ENCODE measurements at regions not wholly inside any gene's neighbourhood (a gene's known extent, or its start where the extent isn't known, plus 50 kb on each side); places are given as distances from the start of the nearest gene placed in this dataset.
"Not testable (repeated sequence)": the region's sequence is repeated elsewhere in the genome, so short reads cannot be mapped to it uniquely, and the experiment has no call there.

- no peak for DNase-seq
Observed at GRCh38 chr21:33971492-33972013, 55.9 kb upstream of the ATP5PO start.

GRCh38 chr21:33969581-33969980 lies 54.0 kb upstream of the ATP5PO start:
- no peak for DNase-seq

- no peak for DNase-seq
Observed at GRCh38 chr21:33968995-33969348, 53.4 kb upstream of the ATP5PO start.

- DNase-seq, result no peak
Observed at GRCh38 chr21:33968080-33968994, 52.7 kb upstream of the ATP5PO start.

- no peak for DNase-seq
Observed at GRCh38 chr21:33967086-33967571, 51.5 kb upstream of the ATP5PO start.

GRCh38 chr21:33966324-33966949 lies 50.8 kb upstream of the ATP5PO start:
- no peak for DNase-seq

GRCh38 chr21:33965662-33966061 lies 50.1 kb upstream of the ATP5PO start:
- DNase-seq, result not testable (repeated sequence)

All from activated T-cell treated with anti-CD3 and anti-CD28 coated beads, Interleukin-2, amount 50 U/mL, for 1 hour (primary cell).